ENCODE measurements at regions not wholly inside any gene's neighbourhood (a gene's known extent, or its start where the extent isn't known, plus 50 kb on each side); places are given as distances from the start of the nearest gene placed in this dataset.

DNA sequence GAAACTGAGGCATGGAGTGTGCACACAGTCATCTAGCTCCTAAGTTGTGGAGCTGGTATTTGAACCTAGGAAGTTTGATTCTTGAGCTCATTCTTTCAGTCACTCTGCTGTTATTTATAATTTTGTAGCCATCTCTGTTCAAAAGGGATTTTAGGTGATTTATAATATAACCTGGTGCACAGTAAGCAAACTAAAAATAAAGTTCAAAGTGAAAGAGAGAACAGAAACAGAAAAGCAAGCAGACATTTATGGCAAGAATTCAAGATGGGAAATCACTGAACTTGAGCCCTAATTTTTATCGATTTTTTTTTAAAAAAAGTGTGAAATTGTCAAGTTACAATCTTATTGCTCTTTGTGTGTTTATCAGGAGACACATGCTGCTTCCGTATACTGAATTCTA, 71.4 kb upstream of the SLC7A14 start:
- TF ChIP-seq, protein P1, sequence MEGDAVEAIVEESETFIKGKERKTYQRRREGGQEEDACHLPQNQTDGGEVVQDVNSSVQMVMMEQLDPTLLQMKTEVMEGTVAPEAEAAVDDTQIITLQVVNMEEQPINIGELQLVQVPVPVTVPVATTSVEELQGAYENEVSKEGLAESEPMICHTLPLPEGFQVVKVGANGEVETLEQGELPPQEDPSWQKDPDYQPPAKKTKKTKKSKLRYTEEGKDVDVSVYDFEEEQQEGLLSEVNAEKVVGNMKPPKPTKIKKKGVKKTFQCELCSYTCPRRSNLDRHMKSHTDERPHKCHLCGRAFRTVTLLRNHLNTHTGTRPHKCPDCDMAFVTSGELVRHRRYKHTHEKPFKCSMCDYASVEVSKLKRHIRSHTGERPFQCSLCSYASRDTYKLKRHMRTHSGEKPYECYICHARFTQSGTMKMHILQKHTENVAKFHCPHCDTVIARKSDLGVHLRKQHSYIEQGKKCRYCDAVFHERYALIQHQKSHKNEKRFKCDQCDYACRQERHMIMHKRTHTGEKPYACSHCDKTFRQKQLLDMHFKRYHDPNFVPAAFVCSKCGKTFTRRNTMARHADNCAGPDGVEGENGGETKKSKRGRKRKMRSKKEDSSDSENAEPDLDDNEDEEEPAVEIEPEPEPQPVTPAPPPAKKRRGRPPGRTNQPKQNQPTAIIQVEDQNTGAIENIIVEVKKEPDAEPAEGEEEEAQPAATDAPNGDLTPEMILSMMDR (conservative IDR thresholded peaks at IDR 0.05) = no peak
- no peak for TF ChIP-seq ZFX (IDR thresholded peaks at IDR 0.05)
